OCI-LY3 (cell line): ENCODE measurements at regions not wholly inside any gene's neighbourhood (a gene's known extent, or its start where the extent isn't known, plus 50 kb on each side); places are given as distances from the start of the nearest gene placed in this dataset.

Experiments
- CTCF ChIP-seq: fragments of 200-600, 300-600 bp; sonication (generic); IDR thresholded peaks from 2 replicates; pipeline ENCODE4 v1.5.1; 2014; ENCODE audit warnings: antibody characterized with exemption, low read length, low read depth
- EZH2phosphoT487 ChIP-seq: fragments of 200-600 bp; shearing (Covaris generic); IDR thresholded peaks from 2 replicates; pipeline ENCODE4 v1.6.1; 2018; ENCODE audit warnings: antibody characterized with exemption, mixed run types, low read depth

GRCh38 chr2:19797871-19798270 is 103.9 kb downstream of the TTC32 start:
- TF ChIP-seq EZH2phosphoT487 (no peak), CTCF (no peak)
